ENCODE measurements at regions not wholly inside any gene's neighbourhood (a gene's known extent, or its start where the extent isn't known, plus 50 kb on each side); places are given as distances from the start of the nearest gene placed in this dataset.

- Histone ChIP-seq H2BK12ac (ENCODE audit: low read depth, low read length) (no peak overlapping the region), H4K5ac (ENCODE audit: insufficient read length, low read depth, low read length) (no peak overlapping the region), H3K36me3 (ENCODE audit: control insufficient read depth in 2 of 4, insufficient read depth in 4 of 4, low read length in 3 of 4) (no peaks in the 10 kb centered on the region), H3K9ac (replicated peaks in 1 of 4; ENCODE audit: extremely low read depth in 1 of 4, low read depth in 3 of 4, low read length in 3 of 4) (no peak overlapping the region), H2BK20ac (ENCODE audit: low read length) (no peak overlapping the region), H4K8ac (ENCODE audit: extremely low read depth, insufficient read depth, low read length) (no peak overlapping the region), H3K27ac (ENCODE audit: low read depth, low read length) (no peak overlapping the region), H3K4me2 (ENCODE audit: insufficient read depth in 1 of 2, low read depth in 2 of 2, low read length in 2 of 2) (no peak overlapping the region), H3K4me1 (replicated peaks in 1 of 4; ENCODE audit: control insufficient read depth in 3 of 4, insufficient read depth in 4 of 4, low read length in 3 of 4) (no peaks in the 10 kb centered on the region), H2AFZ (ENCODE audit: low read length) (no peak overlapping the region), H3K23ac (ENCODE audit: insufficient read length) (no peak overlapping the region), H3K14ac (ENCODE audit: insufficient read length) (no peak overlapping the region), H3K4ac (replicated peaks; ENCODE audit: insufficient read length, low read depth, low read length) (no peak overlapping the region), H2AK5ac (ENCODE audit: low read depth, low read length) (no peak overlapping the region), H2BK15ac (ENCODE audit: low read length) (no peak overlapping the region), H2BK120ac (replicated peaks; ENCODE audit: low read depth, low read length) (no peak overlapping the region), H3K79me1 (ENCODE audit: low read depth, low read length) (no peaks in the 10 kb centered on the region), H3K23me2 (ENCODE audit: low read depth, low read length) (peaks cover 4% of the 10 kb centered on the region; the same call in 1 of the 2 replicates), H4K20me1 (replicated peaks in 1 of 2; ENCODE audit: control insufficient read depth in 1 of 2, insufficient read depth in 2 of 2, low read length in 2 of 2) (no peaks in the 10 kb centered on the region), H3K9me3 (ENCODE audit: insufficient read depth in 2 of 2, low read depth in 1 of 2, low read length in 1 of 2) (peaks cover 0 to 3% of the 10 kb centered on the region in 2 experiments; a peak in 1 of 4 replicates), H3K56ac (replicated peaks; ENCODE audit: insufficient read length, low read depth, low read length) (no peak overlapping the region), H3K4me3 (ENCODE audit: extremely low read depth in 1 of 4, insufficient read depth in 2 of 4, low read depth in 3 of 4, low read length in 4 of 4) (no peak overlapping the region), H3K79me2 (ENCODE audit: control insufficient read depth in 1 of 2, insufficient read depth in 2 of 2, low read length in 2 of 2) (no peaks in the 10 kb centered on the region), H4K91ac (replicated peaks; ENCODE audit: insufficient read length, low read length) (no peak overlapping the region), H3K27me3 (replicated peaks in 1 of 4; ENCODE audit: control insufficient read depth in 3 of 4, extremely low read depth in 1 of 4, insufficient read depth in 3 of 4, low read length in 3 of 4) (no peaks in the 10 kb centered on the region), H3K18ac (ENCODE audit: extremely low read depth, low read length) (no peak overlapping the region), H2BK5ac (ENCODE audit: low read depth, low read length) (no peak overlapping the region)
- ChIA-PET POLR2A (ENCODE audit: partially characterized antibody) (no interaction called here), CTCF (ENCODE audit: partially characterized antibody) (no interaction called here)
- DNase-seq (ENCODE audit: low read depth in 1 of 2, low spot score in 2 of 2) (no peak), FAIRE-seq (no peak)
- 92% methylated on average over 3 of the region's 3 CpGs; no CpG with 5 or more reads in 1 of the 2 experiments for WGBS, 2 experiments (ENCODE audit: extremely low coverage in 1 of 2, insufficient coverage in 1 of 2, insufficient read length in 1 of 2, insufficient replicate concordance in 2 of 2, low coverage in 1 of 2, low lambda C conversion rate in 2 of 2, missing lambda C conversion rate in 1 of 2)
- TF ChIP-seq YY1 (IDR thresholded peaks at IDR 0.05; ENCODE audit: low read depth, low read length) = no peak
- no peak for TF ChIP-seq CREB1 (IDR thresholded peaks at IDR 0.05)
- TF ChIP-seq MAFK (IDR thresholded peaks at IDR 0.05; ENCODE audit: low read depth, low read length) = no peak
- TF ChIP-seq RFX5 (IDR thresholded peaks at IDR 0.05; ENCODE audit: borderline replicate concordance, low read depth, low read length) = no peak
- TF ChIP-seq CBX8 (IDR thresholded peaks at IDR 0.05; ENCODE audit: borderline replicate concordance, low read depth, low read length) = no peak
- no peak for TF ChIP-seq TAF1 (IDR thresholded peaks at IDR 0.05; ENCODE audit: low read depth, low read length)
- TF ChIP-seq TCF12 (IDR thresholded peaks at IDR 0.05; ENCODE audit: low read depth, low read length) = no peak
- no peak for TF ChIP-seq KDM1A (IDR thresholded peaks at IDR 0.05; ENCODE audit: borderline replicate concordance, low read length)
Measured at GRCh38 chr12:115710104-115710564, 567.4 kb downstream of the MED13L start.

Measured in H1 (cell line).